Activated naive CD4-positive, alpha-beta T cell treated with anti-CD3 and anti-CD28 coated beads, Interleukin-2, amount 50 U/mL, for 72 hours (primary cell): ENCODE measurements at regions not wholly inside any gene's neighbourhood (a gene's known extent, or its start where the extent isn't known, plus 50 kb on each side); places are given as distances from the start of the nearest gene placed in this dataset.
A peak's percentile ranks its signal among the peaks of the same experiment; 100 is the strongest.
"Not testable (repeated sequence)": the region's sequence is repeated elsewhere in the genome, so short reads cannot be mapped to it uniquely, and the experiment has no call there.

Experiments
- ATAC-seq, 2 donors: fragments of 150-1000 bp; cut with Tn5 transposase; 2 replicates each; pipeline ENCODE4 v1.10.0; 2021; ENCODE audit warnings: mild to moderate bottlenecking in 2 of 2, moderate library complexity in 2 of 2
- DNase-seq, 2 donors: peaks; one replicate each; pipeline ENCODE4 v3.0.0; 2021 to 2022; ENCODE audit warnings: low spot score in 2 of 2
- H3K27ac Mint-ChIP-seq, 2 donors: one replicate each; pipeline ENCODE4 v1.8.0; 2022; ENCODE audit warnings: mild to moderate bottlenecking in 2 of 2, mixed read lengths in 2 of 2
- H3K36me3 Mint-ChIP-seq, 2 donors: one replicate each; pipeline ENCODE4 v1.8.0; 2022; ENCODE audit warnings: mixed read lengths in 2 of 2
- H3K9me3 Mint-ChIP-seq, 2 donors: one replicate each; pipeline ENCODE4 v1.8.0; 2022; ENCODE audit warnings: mixed read lengths in 2 of 2

DNA sequence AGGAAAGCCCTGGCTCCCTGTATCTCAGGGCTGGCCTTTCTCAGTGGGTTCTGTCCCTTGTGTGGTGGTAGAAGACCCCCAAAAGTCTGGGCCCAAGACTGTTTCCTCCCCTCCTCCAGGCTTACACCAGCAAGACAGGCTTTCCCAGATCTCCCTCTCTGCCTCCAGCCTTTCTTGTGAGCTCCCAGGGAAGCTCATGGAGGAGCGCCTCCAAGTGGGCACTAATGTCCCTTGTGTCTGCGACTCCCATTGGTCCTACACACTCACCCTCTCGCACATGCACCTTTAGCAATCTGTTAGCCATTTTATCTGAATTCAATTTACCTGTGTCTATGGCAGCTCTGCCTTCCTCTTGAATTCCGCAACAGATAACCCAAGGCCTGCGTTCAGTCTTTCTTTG, 251.1 kb upstream of the CAND1 start:
- ATAC-seq (no peak), DNase-seq (no peak)

DNA sequence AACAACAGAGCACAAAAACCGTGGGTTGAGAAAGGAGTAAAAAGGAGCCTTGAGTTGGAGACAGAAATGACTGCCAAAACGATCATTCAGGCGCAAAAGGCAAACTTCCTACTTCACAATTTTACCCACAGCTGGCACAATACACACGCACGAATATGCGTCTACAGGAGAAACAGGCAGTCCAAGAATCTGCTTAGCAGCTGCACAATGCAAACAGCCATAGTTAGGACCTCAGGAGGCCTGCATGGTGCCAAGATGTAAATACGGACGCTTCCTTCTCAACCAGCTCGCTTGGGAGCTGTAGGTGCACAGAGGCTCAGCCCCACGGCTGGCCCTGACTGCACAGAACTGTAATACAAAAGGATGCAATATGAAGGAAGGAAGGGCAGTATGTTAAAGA, 250.1 kb upstream of the CAND1 start:
- ATAC-seq (no peak), DNase-seq (no peak)
- H3K27ac Mint-ChIP-seq, result no peak overlapping the region
- H3K9me3 Mint-ChIP-seq, result no peaks in the 10 kb centered on the region
- no peaks in the 10 kb centered on the region for H3K36me3 Mint-ChIP-seq

More for the DNA sequence above, 251.1 kb upstream of the CAND1 start:
- H3K9me3 Mint-ChIP-seq, result no peaks in the 10 kb centered on the region
- no peak overlapping the region for H3K27ac Mint-ChIP-seq
- H3K36me3 Mint-ChIP-seq, result no peaks in the 10 kb centered on the region

DNA sequence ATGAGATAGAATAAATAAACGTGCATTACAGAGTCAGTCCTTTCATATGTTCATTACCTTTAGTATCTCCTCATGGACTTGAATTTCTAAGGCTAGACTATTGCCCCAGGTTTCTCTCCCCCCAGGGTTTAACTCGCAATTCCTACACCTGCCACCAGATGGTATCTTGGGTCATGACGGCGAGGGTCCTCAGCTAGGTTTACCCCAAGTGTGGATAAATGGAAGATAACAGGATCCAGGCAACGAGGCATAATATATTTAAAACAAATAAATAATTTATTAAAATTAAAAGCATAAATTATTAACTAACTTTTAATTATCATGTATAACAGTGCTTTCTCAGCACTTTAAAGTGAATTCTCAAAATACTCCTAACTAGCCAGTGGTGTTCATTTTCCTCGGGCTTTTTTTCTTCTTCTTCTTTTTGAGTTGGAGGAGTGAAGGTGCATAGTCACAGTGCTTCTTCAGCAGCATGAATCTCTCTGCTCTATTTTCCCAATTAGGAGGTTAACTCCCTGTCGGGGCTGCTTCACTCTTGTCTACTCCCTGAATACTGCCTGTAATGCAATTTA, 243.5 kb upstream of the CAND1 start:
- Mint-ChIP-seq H3K27ac (no peak overlapping the region), H3K9me3 (no peaks in the 10 kb centered on the region), H3K36me3 (no peaks in the 10 kb centered on the region)
- DNase-seq (peak in 1 of 2 donors; percentile 74), ATAC-seq (peak; percentile 53 to 57)

DNA sequence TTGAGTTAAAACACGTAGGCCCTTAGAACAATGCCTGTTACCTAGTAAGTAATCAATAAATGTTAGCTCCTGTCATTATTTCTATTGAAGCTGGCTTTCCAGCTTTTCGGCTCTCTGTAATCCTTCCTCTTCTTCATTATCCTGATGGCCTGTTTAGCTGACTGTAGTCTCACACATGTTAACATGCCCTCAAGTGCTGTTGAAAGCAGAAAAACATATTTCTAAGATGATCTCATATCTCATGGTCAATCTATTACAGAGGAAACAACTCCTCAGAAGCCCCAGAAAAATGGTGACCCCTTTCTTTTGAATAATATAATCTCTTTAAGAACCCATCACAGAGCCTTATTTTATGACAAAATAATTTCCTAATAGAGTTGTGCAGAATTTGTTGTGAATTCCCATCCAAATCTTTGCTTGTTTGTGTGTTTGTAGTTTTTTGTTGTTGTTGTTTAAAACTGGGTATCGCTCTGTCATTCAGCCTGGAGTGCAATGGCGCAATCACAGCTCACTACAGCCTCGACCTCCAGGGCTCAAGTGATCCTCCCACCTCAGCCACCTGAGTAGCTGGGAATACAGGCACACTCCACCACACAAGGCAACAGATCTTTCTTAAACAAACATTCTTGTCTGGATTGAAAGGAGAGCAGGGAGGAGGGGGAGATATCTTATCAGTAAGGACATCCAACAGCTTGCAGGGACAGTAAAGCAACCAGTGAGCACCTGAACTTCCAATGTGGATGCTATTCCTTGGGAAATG, 242.5 kb upstream of the CAND1 start:
- H3K36me3 Mint-ChIP-seq, result no peaks in the 10 kb centered on the region

DNA sequence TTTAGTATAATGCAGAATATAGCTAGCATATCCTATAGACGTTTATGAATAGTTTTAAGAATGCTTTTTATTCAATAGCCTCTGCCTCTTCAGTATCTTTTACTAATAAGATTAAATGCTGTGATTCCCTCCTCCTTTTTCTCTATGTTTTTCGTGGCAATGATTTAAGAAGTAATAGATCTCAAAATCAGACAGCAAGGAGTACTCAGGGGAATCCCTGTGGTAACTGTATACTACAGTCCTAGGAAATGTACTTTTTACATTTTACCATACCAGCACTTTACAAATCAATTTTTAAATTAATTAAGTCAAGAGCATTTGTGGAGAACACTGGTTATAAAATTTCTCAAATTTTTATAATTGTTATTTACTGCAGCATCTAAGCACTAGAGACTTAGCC, 240.6 kb upstream of the CAND1 start:
- no peaks in the 10 kb centered on the region for H3K36me3 Mint-ChIP-seq
- H3K27ac Mint-ChIP-seq, result no peak overlapping the region
- no peaks in the 10 kb centered on the region for H3K9me3 Mint-ChIP-seq
- ATAC-seq (no peak), DNase-seq (no peak)

More for the DNA sequence above, 242.5 kb upstream of the CAND1 start:
- ATAC-seq, result no peak
- Mint-ChIP-seq H3K27ac (no peak overlapping the region), H3K9me3 (no peaks in the 10 kb centered on the region)
- DNase-seq, result no peak

DNA sequence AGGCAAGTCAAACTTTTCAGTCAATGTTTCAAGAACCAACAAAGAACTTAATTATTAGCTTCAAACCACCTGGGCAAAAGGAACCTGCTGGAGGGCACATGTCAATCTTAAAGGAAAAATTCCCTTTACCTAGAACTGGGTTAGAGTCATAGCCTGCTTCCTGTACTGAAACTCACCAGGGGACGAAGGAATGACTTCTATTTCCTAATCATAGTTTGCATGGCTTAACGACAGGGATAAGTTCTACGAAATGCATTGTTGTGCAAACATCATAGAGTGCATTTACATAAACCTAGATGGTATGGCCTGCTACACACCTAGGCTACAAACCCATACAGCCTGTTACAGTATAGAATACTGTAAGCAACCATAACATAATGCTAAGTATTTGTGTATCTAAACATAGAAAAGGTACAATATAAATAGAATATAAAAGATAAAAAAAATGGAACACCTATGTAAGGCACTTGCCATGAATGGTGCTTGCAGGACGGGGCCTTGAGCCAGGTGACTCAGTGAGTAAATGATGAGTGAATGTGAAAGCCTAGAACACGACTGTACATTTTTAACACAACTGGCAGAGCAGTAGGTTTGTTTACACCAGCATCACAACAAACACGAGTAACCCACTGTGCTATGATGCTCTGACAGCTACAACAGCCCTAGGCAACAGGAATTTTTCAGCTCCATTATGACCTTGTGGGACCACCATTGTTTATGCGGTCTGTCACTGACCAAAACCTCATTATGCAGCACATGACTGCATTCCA, 234.9 kb upstream of the CAND1 start:
- H3K27ac Mint-ChIP-seq, result no peak overlapping the region
- ATAC-seq, result peak; percentile 39 to 85
- no peaks in the 10 kb centered on the region for H3K9me3 Mint-ChIP-seq
- H3K36me3 Mint-ChIP-seq, result no peaks in the 10 kb centered on the region
- no peak for DNase-seq

DNA sequence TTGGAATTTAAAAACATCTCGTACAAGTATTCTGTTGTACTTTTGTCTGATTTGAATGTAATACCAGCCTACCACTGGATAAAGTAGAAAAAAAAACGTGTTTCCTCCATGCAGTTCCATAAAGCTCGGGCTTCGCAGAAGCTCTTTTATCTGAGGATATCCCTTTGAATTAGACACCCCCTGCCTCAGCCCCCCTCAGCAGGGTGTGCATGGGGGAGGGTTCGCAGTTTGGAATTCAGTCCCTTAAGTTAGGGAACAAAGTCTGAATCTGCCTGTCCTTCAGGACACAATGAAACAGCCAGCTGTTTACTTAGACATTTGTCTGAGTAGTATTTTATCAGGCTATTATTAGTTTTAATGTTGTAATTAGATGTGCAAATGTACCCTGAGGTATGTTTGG, 234.0 kb upstream of the CAND1 start:
- H3K36me3 Mint-ChIP-seq, result no peaks in the 10 kb centered on the region
- ATAC-seq, result no peak
- no peak for DNase-seq

DNA sequence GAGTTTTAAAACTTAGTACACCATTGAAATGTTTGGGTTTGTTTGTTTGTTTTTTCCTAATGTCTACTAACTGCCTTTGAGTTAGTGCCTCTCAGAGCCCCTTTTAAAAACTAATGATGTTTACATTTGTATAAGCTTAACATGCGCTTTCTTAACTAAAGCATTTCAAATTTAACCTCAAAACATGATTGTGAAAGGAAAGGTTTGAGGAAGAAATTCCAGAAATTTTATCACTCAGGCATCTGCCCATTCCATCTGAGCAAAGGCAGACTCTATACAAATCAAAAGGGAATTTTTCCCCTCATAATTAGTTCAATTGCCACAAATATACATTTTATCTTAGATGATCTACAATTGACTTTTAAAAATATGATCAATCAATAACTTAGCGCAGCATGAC, 230.7 kb upstream of the CAND1 start:
- H3K36me3 Mint-ChIP-seq, result no peaks in the 10 kb centered on the region
- DNase-seq (no peak), ATAC-seq (no peak)
- no peak overlapping the region for H3K27ac Mint-ChIP-seq
- H3K9me3 Mint-ChIP-seq, result no peaks in the 10 kb centered on the region

More for the DNA sequence above, 234.0 kb upstream of the CAND1 start:
- H3K27ac Mint-ChIP-seq, result no peak overlapping the region
- H3K9me3 Mint-ChIP-seq, result no peaks in the 10 kb centered on the region

DNA sequence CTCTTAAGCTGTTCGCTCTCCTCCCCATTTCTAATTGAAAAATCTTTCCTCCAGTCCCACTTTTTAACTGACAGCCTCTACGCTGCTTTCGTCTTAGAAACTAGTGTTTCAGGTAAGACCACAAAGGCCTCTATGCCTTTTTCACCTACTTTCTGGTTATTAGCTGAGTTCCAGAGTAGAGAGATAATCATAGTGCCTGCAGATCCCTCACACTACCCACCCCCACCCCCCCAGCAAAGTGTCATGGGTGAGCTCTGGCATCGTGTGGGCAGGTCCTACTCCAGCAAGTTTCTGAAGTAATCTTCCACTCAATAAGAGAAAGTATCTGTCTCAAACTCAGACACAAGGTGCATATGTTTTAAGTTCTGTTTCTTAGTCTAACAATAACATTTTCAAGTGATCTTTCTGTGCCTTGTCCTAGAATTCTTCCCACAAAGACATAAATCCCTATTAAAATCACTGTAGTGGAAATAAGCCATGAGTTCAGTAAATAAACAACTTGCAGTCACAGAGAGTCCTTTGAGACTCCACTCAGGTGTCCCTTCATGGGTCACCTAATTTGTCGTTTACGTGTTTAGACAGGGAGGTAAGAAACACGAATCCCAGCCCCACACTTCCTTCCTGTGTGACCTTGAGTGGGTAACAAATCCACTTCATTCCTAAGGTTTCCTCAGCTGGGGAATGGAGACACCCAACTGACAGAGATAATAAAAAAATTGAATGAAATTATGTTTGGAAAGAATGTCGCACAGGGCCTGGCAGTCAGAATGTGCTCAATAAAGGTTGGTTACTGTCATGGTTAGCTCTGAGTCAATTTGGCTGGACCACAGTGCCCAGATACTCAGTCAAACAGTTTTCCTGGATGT, 228.9 kb upstream of the CAND1 start:
- Mint-ChIP-seq H3K27ac (no peak overlapping the region), H3K9me3 (no peaks in the 10 kb centered on the region), H3K36me3 (no peaks in the 10 kb centered on the region)
- DNase-seq (no peak), ATAC-seq (peak in 1 of 2 donors; percentile 32)

DNA sequence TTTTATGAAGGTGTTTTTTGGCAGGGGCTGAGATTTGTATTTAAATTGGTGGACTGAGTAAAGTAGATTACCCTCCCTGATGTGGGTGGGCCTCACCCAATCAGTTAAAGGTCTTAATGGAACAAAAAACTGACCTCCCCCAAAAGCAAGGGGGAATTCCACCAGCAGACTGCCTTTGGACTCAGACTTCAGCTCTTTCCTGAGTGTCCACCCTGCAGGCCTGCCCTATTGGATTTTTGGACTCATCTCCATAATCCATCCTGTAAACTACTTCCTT, 228.4 kb upstream of the CAND1 start:
- DNase-seq (no peak), ATAC-seq (no peak)
- Mint-ChIP-seq H3K9me3 (no peaks in the 10 kb centered on the region), H3K36me3 (no peaks in the 10 kb centered on the region), H3K27ac (no peak overlapping the region)

DNA sequence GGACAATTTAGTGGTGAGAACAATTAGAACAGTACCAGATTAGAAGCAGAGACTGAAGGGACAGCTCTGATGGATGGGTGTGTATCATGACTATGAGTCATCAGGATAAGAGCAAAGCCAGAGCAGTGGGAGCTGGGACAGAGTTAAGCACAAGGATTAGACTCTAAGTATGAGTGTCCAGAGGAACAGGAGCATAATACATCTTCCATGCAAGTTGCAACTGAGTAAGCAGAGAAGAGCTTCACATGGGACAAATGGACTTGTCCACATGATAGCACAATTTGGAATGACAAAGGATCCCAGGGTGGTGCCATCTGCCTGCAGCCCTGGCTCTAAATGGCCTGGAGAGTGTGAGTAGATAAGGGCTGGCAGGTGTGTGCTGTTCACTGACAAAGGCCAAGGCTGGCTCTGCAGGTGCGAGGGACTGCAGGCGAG, 226.4 kb upstream of the CAND1 start:
- no peak overlapping the region for H3K27ac Mint-ChIP-seq
- no peaks in the 10 kb centered on the region for H3K9me3 Mint-ChIP-seq
- ATAC-seq (no peak), DNase-seq (no peak)
- H3K36me3 Mint-ChIP-seq, result no peaks in the 10 kb centered on the region

DNA sequence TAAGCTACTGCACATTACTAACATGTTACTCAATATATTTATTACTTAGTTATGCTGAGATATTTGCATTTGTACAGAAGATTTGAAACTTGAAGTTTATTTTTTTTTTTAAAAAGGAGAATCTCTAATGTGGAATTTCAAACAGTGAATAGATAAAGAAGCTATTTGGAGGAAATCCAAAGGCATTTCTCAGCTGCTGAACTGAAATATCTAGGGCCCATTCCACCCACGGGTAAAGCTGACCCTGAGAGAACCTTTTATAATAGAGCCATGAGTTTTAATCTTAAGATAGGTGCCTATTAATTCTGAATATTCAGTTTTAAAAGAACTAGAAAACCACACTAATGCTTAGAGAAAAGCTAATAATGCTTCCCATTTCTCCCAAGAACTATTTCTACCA, 225.4 kb upstream of the CAND1 start:
- H3K27ac Mint-ChIP-seq, result no peak overlapping the region
- ATAC-seq (no peak), DNase-seq (no peak)
- H3K36me3 Mint-ChIP-seq, result no peaks in the 10 kb centered on the region
- no peaks in the 10 kb centered on the region for H3K9me3 Mint-ChIP-seq

DNA sequence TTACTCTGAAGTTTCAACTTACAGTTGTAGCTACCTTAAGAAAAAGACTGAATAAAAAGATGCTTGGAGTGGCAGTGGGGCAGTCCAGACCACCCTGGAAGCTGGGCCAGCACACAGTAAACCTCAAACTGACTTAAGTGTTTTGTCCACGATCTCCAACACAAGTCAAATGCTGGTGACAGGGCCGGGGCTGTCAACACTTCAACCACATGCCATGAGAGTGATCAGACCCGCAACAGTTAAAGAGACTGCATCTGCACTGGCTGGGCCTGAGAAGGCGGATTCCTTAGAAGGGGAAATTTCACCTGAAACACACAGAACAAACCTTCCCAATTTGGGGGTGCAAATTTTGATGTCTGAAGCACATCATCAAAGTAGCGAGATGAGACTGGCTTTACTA, 223.5 kb upstream of the CAND1 start:
- no peak overlapping the region for H3K27ac Mint-ChIP-seq
- no peaks in the 10 kb centered on the region for H3K9me3 Mint-ChIP-seq
- ATAC-seq (no peak), DNase-seq (no peak)
- no peaks in the 10 kb centered on the region for H3K36me3 Mint-ChIP-seq

DNA sequence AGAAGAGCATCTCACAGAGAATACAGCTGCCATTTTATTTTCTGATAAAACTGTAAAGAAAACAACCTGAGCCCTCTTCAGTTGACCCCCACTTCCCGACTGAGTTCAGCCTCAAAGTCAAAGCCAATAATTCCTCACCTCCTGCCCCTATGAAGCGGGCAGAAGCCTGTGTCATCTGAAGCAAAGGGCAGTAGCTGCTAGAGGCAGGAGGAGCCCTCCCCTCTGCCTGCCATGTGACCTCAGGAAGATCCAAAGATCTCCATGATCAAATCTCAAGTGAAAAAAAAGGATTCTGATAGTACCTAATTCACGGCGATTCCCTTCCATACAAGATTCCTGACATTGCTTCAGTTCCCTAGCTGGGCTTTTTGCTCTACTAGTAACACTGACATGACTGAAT, 223.1 kb upstream of the CAND1 start:
- H3K9me3 Mint-ChIP-seq, result no peaks in the 10 kb centered on the region
- no peaks in the 10 kb centered on the region for H3K36me3 Mint-ChIP-seq
- no peak overlapping the region for H3K27ac Mint-ChIP-seq
- DNase-seq (no peak), ATAC-seq (no peak)

DNA sequence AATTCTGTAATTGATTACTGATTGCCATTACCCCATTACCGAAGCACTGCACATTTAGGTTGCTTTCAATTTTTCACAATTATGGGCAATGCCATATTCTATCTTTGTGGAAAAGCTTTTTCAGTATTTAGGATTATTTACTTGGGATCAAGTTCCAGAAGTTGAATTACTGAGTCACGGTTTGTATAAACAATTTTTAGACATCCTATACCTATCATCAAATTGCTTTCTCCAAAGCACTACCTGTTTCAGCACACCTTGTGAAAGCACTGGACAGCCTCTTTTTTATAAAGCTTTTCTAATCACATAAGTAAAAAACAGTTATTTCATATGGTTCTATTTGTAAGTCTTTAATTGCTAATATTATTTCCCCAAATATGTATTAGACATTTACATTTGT, 221.5 kb upstream of the CAND1 start:
- DNase-seq, result no peak
- no peak for ATAC-seq
- Mint-ChIP-seq H3K36me3 (no peaks in the 10 kb centered on the region), H3K9me3 (no peaks in the 10 kb centered on the region), H3K27ac (no peak overlapping the region)

DNA sequence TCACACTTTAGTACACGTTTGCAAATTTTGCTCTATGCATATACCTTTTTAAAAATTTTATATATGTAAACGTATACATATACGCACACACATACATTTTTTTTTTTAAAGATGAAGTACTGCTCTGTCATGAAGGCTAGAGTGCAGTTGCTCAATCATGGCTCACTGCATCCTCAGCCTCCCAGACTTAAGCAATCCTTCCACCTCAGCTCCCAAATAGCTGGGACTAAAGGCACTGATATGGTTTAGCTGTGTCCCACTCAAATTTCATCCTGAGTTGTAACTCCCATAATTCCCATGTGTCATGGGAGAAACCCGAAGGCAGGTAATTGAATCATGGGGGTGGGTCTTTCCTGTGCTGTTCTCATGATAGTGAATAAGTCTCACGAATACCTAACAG, 220.8 kb upstream of the CAND1 start:
- H3K9me3 Mint-ChIP-seq, result no peaks in the 10 kb centered on the region
- ATAC-seq (no peak), DNase-seq (no peak)
- H3K27ac Mint-ChIP-seq, result no peak overlapping the region
- H3K36me3 Mint-ChIP-seq, result no peaks in the 10 kb centered on the region

DNA sequence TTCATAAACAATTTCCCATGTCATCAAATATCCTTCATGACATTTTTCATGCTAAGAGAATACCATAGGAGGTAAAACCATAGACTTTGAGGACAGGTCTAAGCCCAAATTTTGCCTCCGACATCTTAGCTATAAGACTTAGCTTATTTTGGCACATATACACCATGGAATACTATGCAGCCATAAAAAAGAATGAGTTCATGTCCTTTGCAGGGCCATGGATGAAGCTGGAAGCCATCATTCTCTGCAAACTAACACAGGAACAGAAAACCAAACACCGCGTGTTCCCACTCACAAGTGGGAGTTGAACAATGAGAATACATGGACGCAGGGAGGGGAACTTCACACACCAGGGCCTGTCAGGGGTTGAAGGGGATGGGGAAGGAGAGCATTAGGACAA, 220.0 kb upstream of the CAND1 start:
- ATAC-seq, H3K9me3 Mint-ChIP-seq, DNase-seq, H3K27ac Mint-ChIP-seq, H3K36me3 Mint-ChIP-seq: not testable (repeated sequence)
